ENCODE measurements at regions not wholly inside any gene's neighbourhood (a gene's known extent, or its start where the extent isn't known, plus 50 kb on each side); places are given as distances from the start of the nearest gene placed in this dataset.

DNA sequence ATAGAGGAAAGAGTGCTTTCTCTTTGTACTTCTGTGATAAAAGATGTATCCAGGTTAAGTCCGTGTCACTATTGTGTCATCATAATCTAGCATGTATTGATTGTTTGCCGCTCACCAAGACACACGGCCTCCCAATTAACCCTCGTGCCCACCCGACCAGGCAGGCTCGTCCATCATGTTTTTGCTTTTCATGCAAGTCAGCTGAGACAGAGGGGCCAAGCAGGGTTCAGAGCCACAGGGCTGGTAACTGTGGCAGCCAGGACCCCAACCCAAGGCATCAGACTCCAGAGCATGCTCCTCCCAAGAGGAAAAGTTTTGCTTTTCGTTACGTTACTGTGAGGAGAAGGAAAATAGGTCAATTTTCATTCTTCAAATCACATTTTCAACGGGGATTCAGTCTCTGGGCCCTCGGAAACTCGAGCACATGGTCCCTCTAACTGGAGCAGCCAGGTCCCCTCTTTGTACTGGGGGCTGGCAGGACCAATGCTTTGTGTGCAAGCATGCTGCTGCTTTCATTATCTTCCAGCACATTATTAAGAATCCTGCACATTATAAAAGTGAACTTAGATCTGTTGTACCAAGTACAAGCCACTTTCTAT lies 161.1 kb upstream of the TOPAZ1 start:
- TF ChIP-seq POLR2A (IDR thresholded peaks at IDR 0.05; ENCODE audit: low read depth, low read length) (no peak), RAD21 (IDR thresholded peaks at IDR 0.05; ENCODE audit: low read length) (no peak), MXI1 (IDR thresholded peaks at IDR 0.05; ENCODE audit: borderline replicate concordance, low read depth, low read length) (no peak), RCOR1 (IDR thresholded peaks at IDR 0.05; ENCODE audit: insufficient replicate concordance, low read length) (no peak), RFX5 (IDR thresholded peaks at IDR 0.05; ENCODE audit: low read depth, low read length) (no peak), SMC3 (IDR thresholded peaks at IDR 0.05; ENCODE audit: low read depth, low read length) (no peak), CEBPB (IDR thresholded peaks at IDR 0.05; ENCODE audit: low read depth, low read length) (no peak)
- TF ChIP-seq, protein P1, sequence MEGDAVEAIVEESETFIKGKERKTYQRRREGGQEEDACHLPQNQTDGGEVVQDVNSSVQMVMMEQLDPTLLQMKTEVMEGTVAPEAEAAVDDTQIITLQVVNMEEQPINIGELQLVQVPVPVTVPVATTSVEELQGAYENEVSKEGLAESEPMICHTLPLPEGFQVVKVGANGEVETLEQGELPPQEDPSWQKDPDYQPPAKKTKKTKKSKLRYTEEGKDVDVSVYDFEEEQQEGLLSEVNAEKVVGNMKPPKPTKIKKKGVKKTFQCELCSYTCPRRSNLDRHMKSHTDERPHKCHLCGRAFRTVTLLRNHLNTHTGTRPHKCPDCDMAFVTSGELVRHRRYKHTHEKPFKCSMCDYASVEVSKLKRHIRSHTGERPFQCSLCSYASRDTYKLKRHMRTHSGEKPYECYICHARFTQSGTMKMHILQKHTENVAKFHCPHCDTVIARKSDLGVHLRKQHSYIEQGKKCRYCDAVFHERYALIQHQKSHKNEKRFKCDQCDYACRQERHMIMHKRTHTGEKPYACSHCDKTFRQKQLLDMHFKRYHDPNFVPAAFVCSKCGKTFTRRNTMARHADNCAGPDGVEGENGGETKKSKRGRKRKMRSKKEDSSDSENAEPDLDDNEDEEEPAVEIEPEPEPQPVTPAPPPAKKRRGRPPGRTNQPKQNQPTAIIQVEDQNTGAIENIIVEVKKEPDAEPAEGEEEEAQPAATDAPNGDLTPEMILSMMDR (conservative IDR thresholded peaks at IDR 0.05; ENCODE audit: low read depth, low read length), result no peak
- TF ChIP-seq, protein P2, sequence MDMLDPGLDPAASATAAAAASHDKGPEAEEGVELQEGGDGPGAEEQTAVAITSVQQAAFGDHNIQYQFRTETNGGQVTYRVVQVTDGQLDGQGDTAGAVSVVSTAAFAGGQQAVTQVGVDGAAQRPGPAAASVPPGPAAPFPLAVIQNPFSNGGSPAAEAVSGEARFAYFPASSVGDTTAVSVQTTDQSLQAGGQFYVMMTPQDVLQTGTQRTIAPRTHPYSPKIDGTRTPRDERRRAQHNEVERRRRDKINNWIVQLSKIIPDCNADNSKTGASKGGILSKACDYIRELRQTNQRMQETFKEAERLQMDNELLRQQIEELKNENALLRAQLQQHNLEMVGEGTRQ (IDR thresholded peaks at IDR 0.05; ENCODE audit: low read depth, low read length), result no peak

Data from IMR-90 (cell line).